HG03025 (cell line): ENCODE measurements at regions not wholly inside any gene's neighbourhood (a gene's known extent, or its start where the extent isn't known, plus 50 kb on each side); places are given as distances from the start of the nearest gene placed in this dataset.
"Not testable (repeated sequence)": the region's sequence is repeated elsewhere in the genome, so short reads cannot be mapped to it uniquely, and the experiment has no call there.

Experiments used
- ATAC-seq: cut with Tn5 transposase; IDR thresholded peaks from one replicate; pipeline ENCODE4 v1.9.1; 2021; ENCODE audit warnings: mild to moderate bottlenecking, moderate library complexity; ENCODE audit not compliant: unreplicated experiment, low FRiP score

- no peak for ATAC-seq
Observed at GRCh38 chr7:35968140-35968940, 167.5 kb downstream of the SEPTIN7 start.

GRCh38 chr7:35969066-35969465, 168.2 kb downstream of the SEPTIN7 start:
- ATAC-seq = no peak

DNA sequence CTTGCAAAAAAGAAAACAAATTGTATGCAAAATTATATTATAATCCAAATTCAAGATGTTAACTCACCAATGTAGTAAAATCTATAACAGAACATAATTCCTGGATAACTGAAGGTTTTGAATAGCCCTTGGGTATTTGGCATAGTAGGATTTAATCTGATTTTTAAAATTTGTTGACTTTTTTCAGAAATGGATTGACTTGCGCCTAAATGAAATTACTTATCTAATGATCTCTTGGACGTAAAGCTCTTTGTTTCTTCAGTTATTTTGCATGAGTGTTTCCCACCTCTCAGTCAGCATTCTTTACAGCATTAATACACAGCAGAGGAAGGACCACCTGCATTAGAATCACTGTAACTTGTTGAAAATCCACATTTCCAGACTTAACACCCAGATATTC, 169.6 kb downstream of the SEPTIN7 start:
- ATAC-seq = no peak

- no peak for ATAC-seq
Observed at GRCh38 chr7:35971133-35971891, 170.5 kb downstream of the SEPTIN7 start.

DNA sequence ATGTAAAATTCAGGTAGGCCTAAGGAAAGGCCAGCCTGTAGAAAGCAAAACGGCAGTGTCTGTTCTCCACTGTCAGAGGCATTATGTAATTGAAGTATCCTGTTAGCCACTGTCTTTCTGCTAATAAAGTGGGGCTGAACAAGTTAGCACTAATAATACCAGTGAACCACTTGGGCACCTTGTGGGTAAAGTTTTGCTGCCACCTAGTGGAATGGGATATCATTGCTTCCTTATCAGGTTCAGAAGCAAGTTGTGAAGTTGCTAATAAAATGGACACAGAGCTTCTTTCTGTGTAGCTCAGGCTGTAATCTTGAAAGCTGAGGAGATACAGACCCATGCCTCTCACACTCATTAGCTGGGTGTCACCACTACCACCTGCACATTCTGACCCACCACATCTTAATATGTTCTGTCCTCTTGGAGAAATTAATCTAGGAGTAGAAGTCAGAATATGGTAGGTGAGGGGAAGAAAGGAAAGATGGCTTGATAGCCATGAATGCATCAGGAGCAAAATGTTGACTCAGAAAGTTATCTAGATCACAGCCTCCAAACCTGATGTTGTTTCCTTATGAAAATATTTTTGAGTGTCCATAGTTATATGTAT, 175.1 kb downstream of the SEPTIN7 start:
- peak; percentile 51 for ATAC-seq

DNA sequence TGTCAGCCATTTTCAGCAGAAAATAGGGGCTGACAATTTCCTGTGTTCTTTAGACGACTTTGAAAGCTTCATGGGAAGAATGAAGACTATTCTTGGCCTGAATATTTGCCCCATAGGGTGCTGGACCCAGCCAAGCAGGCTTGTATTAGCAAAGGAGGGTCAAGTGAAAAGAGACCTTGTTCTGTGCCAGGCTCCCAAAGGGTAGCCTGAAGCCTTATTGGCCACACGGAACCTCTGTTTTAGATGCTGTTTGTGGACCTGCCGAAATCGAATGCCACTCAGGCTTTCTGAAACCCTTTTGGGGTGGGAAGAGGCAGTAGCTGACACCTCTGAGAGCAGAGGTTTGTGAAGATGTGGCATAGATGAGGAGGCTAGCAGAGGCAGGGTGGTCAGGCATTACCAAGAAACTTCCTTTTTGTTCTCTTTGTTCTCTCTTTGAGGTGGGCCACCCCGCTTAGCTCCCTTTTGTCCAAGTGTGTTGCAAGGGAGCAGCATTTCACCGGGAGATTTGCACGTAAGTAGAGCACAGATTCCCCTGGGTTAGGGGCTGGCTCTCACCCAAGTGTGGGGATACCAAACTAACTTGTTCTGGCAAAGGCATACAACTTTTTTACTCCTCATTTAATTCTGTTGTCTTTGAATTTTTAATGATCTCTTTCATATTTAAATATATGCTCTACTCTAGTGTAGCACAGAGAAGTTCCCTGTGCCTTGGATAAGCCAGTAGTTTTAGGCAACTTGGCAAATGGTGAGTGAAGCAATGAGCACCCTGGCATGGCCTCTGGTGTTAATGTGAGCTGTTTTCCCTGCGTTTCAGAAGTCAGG, 174.0 kb upstream of the EEPD1 start:
- not testable (repeated sequence) for ATAC-seq

- ATAC-seq = no peak
Observed at GRCh38 chr7:35982600-35982999, 170.5 kb upstream of the EEPD1 start.

- ATAC-seq = no peak
Observed at GRCh38 chr7:35983626-35984025, 169.4 kb upstream of the EEPD1 start.

- ATAC-seq = peak; percentile 64
Observed at GRCh38 chr7:35985126-35985754, 167.8 kb upstream of the EEPD1 start.

DNA sequence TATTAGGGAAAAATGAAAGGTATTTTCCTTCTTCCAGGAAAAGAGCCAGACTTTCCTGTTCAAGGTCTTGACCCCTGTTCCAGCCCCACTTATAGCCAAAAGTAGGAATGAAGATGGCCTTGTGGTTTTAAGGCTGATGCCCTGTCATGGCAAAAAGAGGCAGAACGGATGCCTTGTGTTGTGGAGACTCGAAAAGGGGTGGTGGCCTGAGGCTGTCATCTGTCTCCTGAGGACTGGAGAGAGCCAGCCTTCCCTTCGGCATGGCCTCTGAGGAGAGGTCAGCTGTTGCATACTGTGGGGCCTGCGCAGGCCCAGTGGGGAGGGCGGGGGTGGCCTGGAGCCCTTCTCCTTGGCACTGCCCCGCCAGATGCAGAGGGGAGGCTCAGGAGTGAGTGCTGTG, 166.0 kb upstream of the EEPD1 start:
- ATAC-seq = no peak

- no peak for ATAC-seq
Observed at GRCh38 chr7:35988105-35988504, 164.9 kb upstream of the EEPD1 start.

DNA sequence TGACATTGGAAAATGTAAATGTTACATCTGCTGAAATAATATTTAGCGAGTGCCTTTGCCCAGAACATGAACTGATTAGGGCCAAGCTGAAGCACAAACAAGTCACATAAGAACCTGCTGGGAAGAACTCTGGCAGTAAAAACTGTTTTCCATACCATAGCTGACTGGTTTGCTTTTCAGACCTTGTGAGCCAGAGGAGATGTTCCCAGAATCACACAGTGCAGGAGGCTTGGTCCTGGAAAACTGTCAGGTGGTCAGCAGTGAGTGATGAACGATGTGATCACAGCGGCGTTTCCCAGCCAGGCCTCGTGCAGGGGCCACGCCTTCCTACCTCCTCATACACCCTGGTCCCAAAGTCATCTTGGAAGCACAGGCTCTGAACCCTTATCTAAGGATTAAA, 164.2 kb upstream of the EEPD1 start:
- no peak for ATAC-seq

- no peak for ATAC-seq
Observed at GRCh38 chr7:35991511-35992232, 161.4 kb upstream of the EEPD1 start.

- no peak for ATAC-seq
Observed at GRCh38 chr7:35992436-35992835, 160.6 kb upstream of the EEPD1 start.

DNA sequence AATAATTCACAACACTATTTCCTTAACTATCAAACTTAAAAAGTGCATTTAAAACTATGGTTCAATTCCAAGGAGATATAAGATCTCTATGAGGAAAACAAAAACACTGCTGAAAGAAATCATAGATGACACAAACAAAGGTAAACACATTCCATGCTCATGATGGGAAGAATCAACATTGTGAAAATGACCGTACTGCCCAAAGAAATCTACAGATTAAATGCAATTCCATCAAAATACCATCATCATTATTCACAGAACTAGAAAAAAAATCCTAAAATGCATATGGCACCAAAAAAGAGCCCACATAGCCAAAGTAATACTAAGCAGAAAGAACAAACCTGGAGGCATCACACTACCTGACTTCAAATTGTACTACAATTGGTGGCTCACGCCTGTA, 159.9 kb upstream of the EEPD1 start:
- no peak for ATAC-seq

GRCh38 chr7:35993676-35994606, 159.1 kb upstream of the EEPD1 start:
- no peak for ATAC-seq

DNA sequence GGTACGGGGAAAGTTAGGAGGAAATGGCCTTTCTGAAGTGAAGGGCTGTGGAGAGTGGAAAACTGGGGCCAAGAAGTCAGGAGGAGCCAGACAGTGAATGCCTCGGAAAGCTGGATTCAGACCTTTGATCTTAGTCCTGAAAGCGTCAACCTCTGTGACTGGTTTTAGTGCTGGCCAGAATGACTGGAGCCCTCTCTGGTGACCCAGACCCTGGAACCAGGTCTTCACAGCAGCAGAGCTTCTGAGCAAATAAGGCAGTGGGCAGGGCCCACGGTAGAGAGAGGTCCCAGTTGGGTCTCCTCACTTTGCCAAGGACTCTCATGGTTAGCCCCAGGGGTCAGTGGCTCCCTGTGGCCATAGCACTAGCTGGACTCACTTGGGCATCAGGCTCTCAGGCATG, 157.7 kb upstream of the EEPD1 start:
- ATAC-seq = no peak

GRCh38 chr7:35998481-35998880, 154.6 kb upstream of the EEPD1 start:
- ATAC-seq = no peak

DNA sequence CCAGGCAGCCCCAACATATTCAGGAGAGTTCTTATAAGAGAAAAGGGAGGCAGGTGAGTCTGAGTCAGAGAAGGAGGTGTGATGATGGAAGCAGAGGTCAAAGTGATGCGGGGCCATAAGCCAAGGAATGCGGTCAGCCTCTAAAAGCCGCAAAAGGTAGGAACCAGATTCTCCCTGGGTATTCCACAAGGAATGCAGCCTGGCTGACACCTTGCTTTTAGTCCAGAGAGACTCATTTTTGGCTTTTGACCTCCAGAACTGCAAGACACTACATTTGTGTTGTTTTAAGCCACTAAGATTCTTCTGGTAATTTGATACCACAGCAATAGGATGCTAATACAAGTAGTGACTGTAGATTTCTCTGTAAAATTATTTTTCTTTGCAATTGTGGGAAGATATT, 151.5 kb upstream of the EEPD1 start:
- no peak for ATAC-seq
